ENCODE measurements at regions not wholly inside any gene's neighbourhood (a gene's known extent, or its start where the extent isn't known, plus 50 kb on each side); places are given as distances from the start of the nearest gene placed in this dataset.

- DNase-seq: no peak
Measured at GRCh38 chr4:147056940-147057610, 111.4 kb upstream of the TTC29 start.

GRCh38 chr4:147057611-147058190 lies 112.0 kb upstream of the TTC29 start:
- no peak for DNase-seq

- DNase-seq: no peak
Measured at GRCh38 chr4:147059064-147059731, 113.5 kb upstream of the TTC29 start.

GRCh38 chr4:147060151-147060931 lies 114.7 kb upstream of the TTC29 start:
- no peak for DNase-seq

- no peak for DNase-seq
Measured at GRCh38 chr4:147064856-147065255, 119.2 kb upstream of the TTC29 start.

GRCh38 chr4:147068564-147068963 lies 122.9 kb upstream of the TTC29 start:
- DNase-seq: no peak

GRCh38 chr4:147071209-147071740 lies 125.6 kb upstream of the TTC29 start:
- DNase-seq: no peak

- no peak for DNase-seq
Measured at GRCh38 chr4:147076179-147076578, 130.5 kb upstream of the TTC29 start.

GRCh38 chr4:147076728-147077127 lies 131.1 kb upstream of the TTC29 start:
- no peak for DNase-seq

GRCh38 chr4:147078362-147078761 lies 132.7 kb upstream of the TTC29 start:
- DNase-seq: no peak

- no peak for DNase-seq
Measured at GRCh38 chr4:147078875-147079658, 133.4 kb upstream of the TTC29 start.

GRCh38 chr4:147084861-147085260 lies 139.2 kb upstream of the TTC29 start:
- DNase-seq: no peak

GRCh38 chr4:147085781-147086180 lies 140.1 kb upstream of the TTC29 start:
- no peak for DNase-seq

- no peak for DNase-seq
Measured at GRCh38 chr4:147088146-147088545, 142.5 kb upstream of the TTC29 start.

GRCh38 chr4:147090486-147090885 lies 144.8 kb upstream of the TTC29 start:
- no peak for DNase-seq

GRCh38 chr4:147093206-147093605 lies 147.5 kb upstream of the TTC29 start:
- no peak for DNase-seq

- no peak for DNase-seq
Measured at GRCh38 chr4:147094238-147094637, 148.6 kb upstream of the TTC29 start.

GRCh38 chr4:147096667-147097604 lies 151.3 kb upstream of the TTC29 start:
- peak; percentile 34 for DNase-seq

- no peak for DNase-seq
Measured at GRCh38 chr4:147101678-147102077, 156.0 kb upstream of the TTC29 start.

- DNase-seq: no peak
Measured at GRCh38 chr4:147102596-147102995, 156.9 kb upstream of the TTC29 start.

GRCh38 chr4:147103403-147103946 lies 157.8 kb upstream of the TTC29 start:
- no peak for DNase-seq

Data from activated CD4-positive, alpha-beta T cell treated with anti-CD3 and anti-CD28 coated beads, Interleukin-10, Interleukin-2, amounts not matched to agents 100 ng/mL and 50 ng/mL, durations not matched to agents 16 hours and 8 hours (primary cell).